ENCODE measurements at regions not wholly inside any gene's neighbourhood (a gene's known extent, or its start where the extent isn't known, plus 50 kb on each side); places are given as distances from the start of the nearest gene placed in this dataset.
A peak's percentile ranks its signal among the peaks of the same experiment; 100 is the strongest.
"Not testable (repeated sequence)": the region's sequence is repeated elsewhere in the genome, so short reads cannot be mapped to it uniquely, and the experiment has no call there.

DNA sequence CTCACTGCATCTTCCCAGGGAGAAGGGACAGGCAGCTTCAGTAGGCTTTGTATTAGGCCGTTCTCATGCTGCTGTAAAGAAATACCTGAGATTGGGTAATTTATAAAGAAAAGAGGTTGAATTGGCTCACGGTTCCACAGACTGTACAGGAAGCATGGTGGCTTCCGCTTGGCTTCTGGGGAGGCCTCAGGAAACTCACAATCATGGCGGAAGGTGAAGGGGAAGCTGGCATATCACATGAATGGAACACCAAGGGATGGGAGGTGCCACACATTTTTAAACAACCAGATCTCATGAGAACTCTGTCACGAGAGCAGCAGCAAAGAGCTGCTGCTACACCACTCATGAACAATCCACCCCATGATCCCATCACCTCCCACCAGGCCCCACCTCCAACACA is 182.2 kb upstream of the SFSWAP start:
- DNase-seq, result no peak
- in situ Hi-C loops (cut with MboI; ENCODE audit: low pct_unique_long_range_greater_than_20kb, low sequenced_read_pairs), result no loop called here

DNA sequence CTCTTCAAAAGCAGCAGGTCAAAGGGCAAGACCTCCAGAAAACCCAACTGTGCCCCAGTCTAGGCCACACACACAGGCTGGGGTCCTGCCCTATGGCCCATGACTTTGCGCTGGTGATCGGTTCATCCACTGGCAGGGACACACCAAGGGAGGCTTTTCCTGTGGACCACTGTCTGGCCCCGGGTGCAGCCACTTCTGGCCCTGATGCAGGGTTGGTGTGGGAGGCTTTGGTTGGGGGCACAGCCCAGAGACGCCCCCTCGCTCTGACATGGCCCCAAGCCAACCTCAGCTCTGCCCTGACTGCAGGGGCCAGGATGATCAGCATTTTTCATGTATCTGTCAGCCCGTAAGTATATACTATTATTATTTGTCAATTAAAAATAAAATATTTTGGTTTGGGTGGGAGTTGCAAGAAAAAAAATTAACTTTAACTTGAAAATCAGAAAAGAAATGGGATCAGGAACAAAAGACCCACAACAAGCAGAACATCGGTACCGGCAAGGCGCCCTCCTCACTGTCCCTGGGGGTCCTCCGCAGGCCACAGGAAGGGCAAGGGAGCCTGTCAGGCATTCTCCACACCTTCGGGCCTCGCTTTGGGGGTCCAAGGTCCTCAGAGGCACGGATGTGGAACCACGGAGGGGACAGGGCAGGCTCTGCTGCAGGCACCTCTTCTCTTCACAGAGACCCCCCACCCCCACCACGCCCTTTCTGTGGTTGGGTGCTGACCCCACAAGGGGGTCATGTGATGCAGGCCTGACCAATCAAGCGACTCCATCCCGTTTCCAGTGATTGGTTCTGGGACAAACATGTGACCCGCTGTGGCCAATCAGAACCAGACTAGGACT is 181.5 kb upstream of the SFSWAP start:
- DNase-seq, result no peak
- in situ Hi-C loops (cut with MboI; ENCODE audit: low pct_unique_long_range_greater_than_20kb, low sequenced_read_pairs), result no loop called here

GRCh38 chr12:131530041-131530332 is 180.9 kb upstream of the SFSWAP start:
- in situ Hi-C loops (cut with MboI; ENCODE audit: low pct_unique_long_range_greater_than_20kb, low sequenced_read_pairs), result no loop called here
- DNase-seq, result no peak

DNA sequence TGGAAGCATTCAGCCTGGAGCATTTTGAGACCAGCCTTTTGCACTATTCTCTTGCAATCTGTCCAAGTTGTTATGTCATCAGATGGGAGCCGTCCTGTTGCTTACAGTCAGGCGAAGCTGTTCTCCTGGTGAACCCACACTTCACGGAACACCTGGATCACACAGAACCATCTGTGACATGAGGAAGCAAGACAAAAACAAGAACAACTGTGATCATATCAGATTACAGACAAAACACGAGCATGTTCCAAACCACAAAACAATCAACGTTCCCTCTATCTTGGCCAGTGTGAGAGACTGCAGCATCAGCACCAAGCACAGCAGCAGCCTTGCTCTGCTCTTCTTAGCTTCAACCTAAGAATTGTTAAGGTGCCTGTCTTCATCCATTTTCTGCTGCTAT is 180.5 kb upstream of the SFSWAP start:
- no peak for DNase-seq
- in situ Hi-C loops (cut with MboI; ENCODE audit: low pct_unique_long_range_greater_than_20kb, low sequenced_read_pairs), result no loop called here

- DNase-seq, result no peak
- in situ Hi-C loops (cut with MboI; ENCODE audit: low pct_unique_long_range_greater_than_20kb, low sequenced_read_pairs), result no loop called here
Observed at GRCh38 chr12:131533139-131533538, 177.8 kb upstream of the SFSWAP start.

DNA sequence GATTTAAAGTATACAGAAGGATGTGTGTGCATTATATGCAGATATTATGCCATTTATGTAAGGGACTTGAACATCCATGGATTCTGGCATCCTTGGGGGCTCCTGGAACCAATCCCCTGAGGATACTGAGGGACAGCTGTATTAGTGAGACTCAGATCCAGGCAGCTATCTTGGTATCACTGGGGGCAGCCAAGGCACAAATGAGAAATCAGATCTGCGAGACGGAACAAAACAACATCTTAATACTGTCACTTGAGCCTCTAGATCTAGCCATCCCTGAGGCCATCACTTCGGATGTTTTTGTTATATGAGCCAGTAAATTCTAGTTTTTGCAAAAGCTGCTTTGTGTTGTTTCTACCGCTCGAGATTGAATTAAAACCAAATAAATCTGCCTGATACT is 175.1 kb upstream of the SFSWAP start:
- DNase-seq, result no peak
- in situ Hi-C loops (cut with MboI; ENCODE audit: low pct_unique_long_range_greater_than_20kb, low sequenced_read_pairs), result no loop called here

DNA sequence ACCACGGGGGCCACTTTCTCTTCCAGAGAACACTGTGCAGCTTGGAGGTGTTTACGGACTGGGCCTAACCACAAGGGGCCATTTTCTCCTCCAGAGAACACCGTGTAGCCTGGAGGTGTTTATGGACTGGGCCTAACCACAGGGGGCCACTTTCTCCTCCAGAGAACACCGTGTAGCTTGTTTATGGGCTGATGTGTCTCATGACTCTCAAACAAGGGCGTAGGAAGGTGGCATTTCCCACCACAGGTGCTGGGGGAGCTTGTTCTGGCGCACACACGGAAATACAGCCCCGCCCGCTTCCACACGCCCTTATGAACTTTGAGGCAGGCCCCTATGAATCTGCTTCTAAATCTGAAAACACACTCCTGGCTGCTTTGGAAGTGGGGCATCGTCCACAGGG is 174.6 kb upstream of the SFSWAP start:
- no peak for DNase-seq
- in situ Hi-C loops (cut with MboI; ENCODE audit: low pct_unique_long_range_greater_than_20kb, low sequenced_read_pairs), result no loop called here

DNA sequence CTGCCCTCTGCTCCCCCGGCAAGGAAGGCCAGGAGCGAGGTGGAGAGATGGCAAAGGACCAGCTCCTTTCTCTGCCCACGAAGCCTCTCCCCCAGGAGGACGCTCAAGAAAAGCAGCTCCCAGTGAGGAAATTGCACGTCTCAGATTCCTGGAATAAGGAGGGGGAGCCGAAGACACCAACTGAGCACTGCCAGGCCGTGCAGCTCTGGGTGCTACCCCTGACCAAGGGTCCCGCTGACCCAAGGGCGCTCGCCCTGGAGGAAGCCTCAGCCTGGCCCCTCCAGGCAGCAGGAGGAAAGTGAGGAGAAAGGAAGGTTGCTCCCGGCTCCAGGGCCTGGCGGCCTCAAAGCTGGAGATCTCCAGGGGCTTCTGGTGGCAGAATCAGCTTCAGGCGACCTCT is 174.1 kb upstream of the SFSWAP start:
- in situ Hi-C loops (cut with MboI; ENCODE audit: low pct_unique_long_range_greater_than_20kb, low sequenced_read_pairs), result no loop called here
- DNase-seq, result no peak

DNA sequence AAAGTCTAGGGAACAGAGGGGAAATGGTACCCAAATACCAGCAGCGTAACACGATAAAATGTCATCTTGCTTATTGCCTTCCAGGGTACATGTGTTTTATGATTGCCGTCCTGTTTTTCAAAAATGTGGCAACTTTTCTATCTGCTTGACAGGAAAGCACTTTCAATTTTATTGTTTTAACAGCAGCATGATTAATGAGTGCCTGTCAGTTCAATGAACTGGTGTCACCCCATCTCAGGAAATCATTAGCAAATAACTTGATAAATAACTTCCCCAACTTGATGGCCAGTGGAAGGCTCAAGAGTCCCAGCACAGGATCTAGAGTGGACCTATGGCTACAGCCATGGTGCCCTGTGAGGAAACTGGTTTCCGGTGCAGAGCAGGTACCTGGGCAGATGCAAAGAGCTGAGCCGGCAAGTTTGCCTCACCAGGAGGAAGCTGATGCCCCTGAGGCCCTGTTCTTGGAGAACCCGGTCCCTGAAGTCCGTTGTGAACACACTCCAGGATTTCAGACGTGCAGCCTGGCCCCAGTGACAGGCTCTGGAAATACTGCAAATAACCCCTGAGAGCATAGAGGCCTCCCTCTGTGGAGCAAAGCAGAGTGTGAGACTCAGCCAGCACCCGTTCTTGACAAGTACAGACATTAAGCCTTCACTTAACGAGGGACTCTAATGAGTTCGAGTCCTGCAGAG is 173.5 kb upstream of the SFSWAP start:
- in situ Hi-C loops (cut with MboI; ENCODE audit: low pct_unique_long_range_greater_than_20kb, low sequenced_read_pairs), result no loop called here
- no peak for DNase-seq

- DNase-seq, result no peak
- in situ Hi-C loops (cut with MboI; ENCODE audit: low pct_unique_long_range_greater_than_20kb, low sequenced_read_pairs), result no loop called here
Observed at GRCh38 chr12:131539381-131539780, 171.5 kb upstream of the SFSWAP start.

- in situ Hi-C loops (cut with MboI; ENCODE audit: low pct_unique_long_range_greater_than_20kb, low sequenced_read_pairs), result no loop called here
- DNase-seq, result no peak
Observed at GRCh38 chr12:131540138-131540623, 170.7 kb upstream of the SFSWAP start.

DNA sequence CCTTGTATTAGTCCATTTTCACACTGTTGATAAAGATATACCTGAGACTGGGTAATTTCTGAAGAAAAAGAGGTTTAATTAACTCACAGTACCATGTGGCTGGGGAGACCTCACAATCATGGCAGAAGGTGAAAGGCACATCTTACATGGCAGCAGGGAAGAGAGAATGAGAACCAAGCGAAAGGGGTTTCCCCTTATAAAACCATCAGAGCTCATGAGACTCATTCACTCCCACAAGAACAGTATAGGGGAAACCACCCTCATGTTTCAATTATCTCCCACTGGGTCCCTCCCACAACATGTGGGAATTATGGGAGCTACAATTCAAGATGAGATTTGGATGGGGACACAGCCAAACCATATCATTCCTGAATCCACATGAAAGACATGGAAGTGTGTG is 169.4 kb upstream of the SFSWAP start:
- DNase-seq; in situ Hi-C loops (cut with MboI; ENCODE audit: low pct_unique_long_range_greater_than_20kb, low sequenced_read_pairs): not testable (repeated sequence)

- in situ Hi-C loops (cut with MboI; ENCODE audit: low pct_unique_long_range_greater_than_20kb, low sequenced_read_pairs), result no loop called here
- DNase-seq, result no peak
Observed at GRCh38 chr12:131542351-131542750, 168.5 kb upstream of the SFSWAP start.

GRCh38 chr12:131543040-131543439 is 167.8 kb upstream of the SFSWAP start:
- no peak for DNase-seq
- in situ Hi-C loops (cut with MboI; ENCODE audit: low pct_unique_long_range_greater_than_20kb, low sequenced_read_pairs), result no loop called here

DNA sequence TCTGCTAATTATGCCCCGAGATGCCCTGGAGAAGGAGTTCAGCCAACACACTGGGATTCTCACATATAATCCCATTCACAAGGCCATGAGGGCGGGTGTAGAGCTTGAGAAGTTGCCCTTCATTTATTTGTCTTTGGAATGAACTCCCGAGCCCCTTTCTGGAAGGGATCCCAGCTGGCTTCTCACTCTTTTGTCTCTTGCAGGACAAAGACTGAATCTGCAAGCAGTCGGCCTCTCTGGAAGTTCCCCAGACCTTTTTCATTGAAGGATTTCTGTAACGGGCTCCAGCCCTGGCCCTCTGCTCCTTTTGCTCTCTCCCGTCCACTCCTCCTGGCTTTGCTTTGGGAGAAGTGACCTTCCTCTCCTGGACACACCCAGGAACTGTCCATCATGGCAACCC is 163.3 kb upstream of the SFSWAP start:
- DNase-seq, result no peak
- in situ Hi-C loops (cut with MboI; ENCODE audit: low pct_unique_long_range_greater_than_20kb, low sequenced_read_pairs), result no loop called here

- DNase-seq, result peak; percentile 15
- in situ Hi-C loops (cut with MboI; ENCODE audit: low pct_unique_long_range_greater_than_20kb, low sequenced_read_pairs), result no loop called here
Observed at GRCh38 chr12:131550121-131550520, 160.8 kb upstream of the SFSWAP start.

DNA sequence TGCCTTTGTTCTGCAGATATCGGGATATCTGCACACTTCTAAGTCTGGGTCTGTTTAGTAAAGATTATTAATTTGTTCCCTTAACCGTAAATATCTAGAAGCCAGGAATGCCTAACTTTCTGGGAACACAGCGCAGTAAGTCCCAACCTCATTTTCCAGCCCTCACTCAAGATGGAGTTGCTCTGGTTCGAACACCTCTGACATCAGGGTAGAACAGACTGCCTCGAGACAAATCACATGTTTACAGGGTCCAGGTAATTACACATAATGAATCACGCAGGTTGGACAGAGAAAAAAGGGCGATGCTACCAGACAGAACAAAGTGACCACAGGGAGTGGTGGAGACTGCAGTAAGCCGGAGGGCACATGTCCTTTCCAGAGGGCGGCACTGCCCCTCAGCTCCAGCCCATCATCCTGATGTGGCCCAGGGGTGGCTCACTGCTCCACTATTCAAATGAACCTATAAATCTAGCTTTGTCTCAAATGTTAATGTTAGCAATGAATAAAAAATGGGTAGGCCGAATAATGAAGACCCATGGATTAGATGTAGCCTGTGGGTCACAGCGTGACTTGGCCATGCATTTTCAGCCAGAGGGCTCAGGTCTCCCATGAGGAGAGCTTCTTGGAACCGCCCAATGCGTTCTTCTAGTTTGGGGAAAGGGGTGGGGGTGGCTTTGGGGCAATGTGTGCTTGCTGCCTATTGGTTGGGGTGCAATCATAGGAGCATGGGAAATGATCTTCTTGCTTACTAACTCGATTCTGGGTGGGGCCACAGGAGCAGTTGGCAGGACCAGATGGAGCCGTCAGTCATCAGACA is 159.0 kb upstream of the SFSWAP start:
- DNase-seq, result no peak
- in situ Hi-C loops (cut with MboI; ENCODE audit: low pct_unique_long_range_greater_than_20kb, low sequenced_read_pairs), result no loop called here

GRCh38 chr12:131552492-131552863 is 158.4 kb upstream of the SFSWAP start:
- in situ Hi-C loops (cut with MboI; ENCODE audit: low pct_unique_long_range_greater_than_20kb, low sequenced_read_pairs), result no loop called here

DNA sequence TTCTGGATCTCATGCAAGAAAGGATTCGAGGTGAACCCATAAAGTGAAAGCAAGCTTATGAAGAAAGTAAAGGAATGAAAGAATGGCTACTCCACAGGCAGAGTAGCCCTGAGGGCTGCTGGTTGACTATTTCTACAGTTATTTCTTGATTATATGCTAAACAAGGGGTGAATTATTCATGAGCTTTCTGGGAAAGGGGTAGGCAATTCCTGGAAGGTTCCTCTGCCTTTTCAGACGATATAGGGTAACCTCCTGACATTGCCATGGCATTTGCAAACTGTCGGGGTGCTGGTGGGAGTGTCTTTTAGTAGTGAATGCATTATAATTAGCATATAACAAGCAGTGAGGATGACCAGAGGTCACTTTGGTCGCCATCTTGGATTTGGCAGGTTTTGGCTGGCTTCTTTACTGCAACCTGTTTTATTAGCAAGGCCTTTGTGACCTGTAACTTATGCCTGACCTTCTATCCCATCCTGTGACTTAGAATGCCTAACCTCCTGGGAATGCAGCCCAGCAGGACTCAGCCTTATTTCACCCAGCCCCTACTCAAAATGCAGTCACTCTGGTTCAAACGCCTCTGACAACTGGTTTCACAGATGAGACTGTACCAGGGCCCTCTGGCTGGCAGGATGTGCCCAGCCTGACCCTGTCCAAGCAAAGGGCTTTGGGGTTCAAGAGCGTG is 157.7 kb upstream of the SFSWAP start:
- no peak for DNase-seq
- in situ Hi-C loops (cut with MboI; ENCODE audit: low pct_unique_long_range_greater_than_20kb, low sequenced_read_pairs), result no loop called here

More at GRCh38 chr12:131552492-131552863, 158.4 kb upstream of the SFSWAP start:
- no peak for DNase-seq

All from KBM-7 (cell line).